CD14-positive monocyte (primary cell): ENCODE measurements at regions not wholly inside any gene's neighbourhood (a gene's known extent, or its start where the extent isn't known, plus 50 kb on each side); places are given as distances from the start of the nearest gene placed in this dataset.
A peak's percentile ranks its signal among the peaks of the same experiment; 100 is the strongest.

Experiments used
- DNase-seq, 3 donors: peaks; one replicate each; pipeline ENCODE4 v3.0.0-alpha.2; 2011 to 2022
- H2AFZ ChIP-seq: 2 replicates; pipeline ENCODE4 v1.6.0; 2012; ENCODE audit warnings: mild to moderate bottlenecking, low read depth, low read length, inconsistent platforms; ENCODE audit not compliant: insufficient read depth, poor library complexity, severe bottlenecking
- H3K27ac ChIP-seq, 2 donors: 1 replicate in 1 of 2; 2 replicates in 1 of 2; pipeline ENCODE4 v1.5.1; 2012 to 2013; ENCODE audit warnings: low read length in 2 of 2, control low read depth in 1 of 2, inconsistent platforms in 1 of 2, low read depth in 1 of 2, mild to moderate bottlenecking in 1 of 2
- H3K27me3 ChIP-seq, 2 donors: one replicate each; pipeline versions ENCODE4 v1.6.0 to v1.6.1; 2011 to 2013; ENCODE audit warnings: low read length in 2 of 2; ENCODE audit not compliant: control insufficient read depth in 2 of 2, insufficient read depth in 2 of 2
- H3K36me3 ChIP-seq, 2 donors: replicated peaks in 1 of 2; 1 replicate in 1 of 2; 2 replicates in 1 of 2; pipeline versions ENCODE4 v1.5.1 to v1.6.1; 2012 to 2013; ENCODE audit warnings: low read length in 2 of 2, control low read depth in 1 of 2, inconsistent platforms in 1 of 2, mild to moderate bottlenecking in 1 of 2; ENCODE audit not compliant: insufficient read depth in 2 of 2, control insufficient read depth in 1 of 2
- H3K4me1 ChIP-seq, 2 donors: 1 replicate in 1 of 2; 2 replicates in 1 of 2; pipeline versions ENCODE4 v1.5.1 to v1.6.1; 2012 to 2013; ENCODE audit warnings: low read length in 2 of 2, control low read depth in 1 of 2, inconsistent platforms in 1 of 2, mild to moderate bottlenecking in 1 of 2, moderate library complexity in 1 of 2; ENCODE audit not compliant: insufficient read depth in 2 of 2, control insufficient read depth in 1 of 2
- H3K4me2 ChIP-seq: replicated peaks from 2 replicates; pipeline ENCODE3; 2012; ENCODE audit warnings: low read length, moderate library complexity, mild to moderate bottlenecking; ENCODE audit not compliant: poor library complexity, severe bottlenecking; ENCODE audit errors: extremely low read depth
- H3K4me3 ChIP-seq, 3 experiments: fragments of 200-600 bp in 1 of 3; sonication (generic) in 1 of 3; replicated peaks in 1 of 3; 1 replicate in 2 of 3; 2 replicates in 1 of 3; pipeline ENCODE4 v1.5.1; 2011 to 2013; ENCODE audit warnings: low read length in 3 of 3, mild to moderate bottlenecking in 3 of 3, control low read depth in 2 of 3, low read depth in 2 of 3, inconsistent platforms in 1 of 3, moderate library complexity in 1 of 3
- H3K79me2 ChIP-seq: 2 replicates; pipeline ENCODE4 v1.6.0; 2012; ENCODE audit warnings: mild to moderate bottlenecking, control low read depth, inconsistent platforms, low read length, moderate library complexity; ENCODE audit not compliant: insufficient read depth
- H3K9ac ChIP-seq: 2 replicates; pipeline ENCODE4 v1.6.0; 2017; ENCODE audit warnings: low read length, mild to moderate bottlenecking; ENCODE audit not compliant: insufficient read depth, poor library complexity, severe bottlenecking
- H3K9me3 ChIP-seq, 2 donors: replicated peaks in 1 of 2; 1 replicate in 1 of 2; 2 replicates in 1 of 2; pipeline versions ENCODE4 v1.5.1 to v1.6.1; 2012 to 2013; ENCODE audit warnings: low read length in 2 of 2, control low read depth in 1 of 2; ENCODE audit not compliant: control insufficient read depth in 1 of 2, insufficient read depth in 1 of 2
- H4K20me1 ChIP-seq: 2 replicates; pipeline ENCODE4 v1.6.0; 2012; ENCODE audit warnings: mild to moderate bottlenecking, low read length, control low read depth, moderate library complexity; ENCODE audit not compliant: insufficient read depth
- H3K27ac Mint-ChIP-seq, 7 donors: one replicate each; pipeline ENCODE4 v1.8.0; 2020; ENCODE audit warnings: mild to moderate bottlenecking in 7 of 7, mixed read lengths in 7 of 7, moderate library complexity in 6 of 7, inconsistent platforms in 2 of 7
- H3K27me3 Mint-ChIP-seq, 3 donors: one replicate each; pipeline ENCODE4 v1.8.0; 2021 to 2022; ENCODE audit warnings: low read depth in 3 of 3, mild to moderate bottlenecking in 3 of 3, mixed read lengths in 3 of 3, moderate library complexity in 3 of 3, inconsistent platforms in 1 of 3
- H3K36me3 Mint-ChIP-seq, 2 donors: one replicate each; pipeline ENCODE4 v1.8.0; 2020; ENCODE audit warnings: mixed read lengths in 2 of 2, inconsistent platforms in 1 of 2, mild to moderate bottlenecking in 1 of 2
- H3K4me1 Mint-ChIP-seq: one replicate; pipeline ENCODE4 v1.8.0; 2020; ENCODE audit warnings: mild to moderate bottlenecking, mixed read lengths
- H3K4me3 Mint-ChIP-seq, 2 donors: one replicate each; pipeline ENCODE4 v1.8.0; 2020; ENCODE audit warnings: mild to moderate bottlenecking in 2 of 2, mixed read lengths in 2 of 2, moderate library complexity in 1 of 2
- H3K9me3 Mint-ChIP-seq, 7 donors: one replicate each; pipeline ENCODE4 v1.8.0; 2020 to 2022; ENCODE audit warnings: mixed read lengths in 7 of 7, mild to moderate bottlenecking in 6 of 7, moderate library complexity in 6 of 7, inconsistent platforms in 2 of 7
- CTCF ChIP-seq: fragments of 200-600 bp; IDR thresholded peaks from one replicate; pipeline ENCODE4 v1.8.0; 2022; ENCODE audit warnings: antibody characterized with exemption, mild to moderate bottlenecking
- WGBS: methylation state at CpG from one replicate; pipeline ENCODE4 v1.1.5; 2013; ENCODE audit warnings: missing lambda C conversion rate; ENCODE audit not compliant: insufficient coverage; 5-methylcytosine and 5-hydroxymethylcytosine counted together
- intact Hi-C, 2 donors: fragments of 100-400 bp; cut with micrococcal nuclease; formaldehyde crosslinking; loops; one replicate each; pipeline versions ENCODE4 v1.15.0 to v1.15.1; 2023

GRCh38 chr22:27677905-27678458 lies 123.6 kb downstream of the MN1 start:
- no peaks in the 10 kb centered on the region for H3K36me3 ChIP-seq
- no peak overlapping the region for H3K4me2 ChIP-seq
- peaks cover 0 to 10% (median 3%) of the 10 kb centered on the region in 3 donors for H3K27me3 Mint-ChIP-seq
- no peaks in the 10 kb centered on the region for H3K9me3 ChIP-seq
- no peak for DNase-seq
- H3K4me3 ChIP-seq = no peak overlapping the region
- H3K4me1 ChIP-seq = no peaks in the 10 kb centered on the region
- H2AFZ ChIP-seq = no peak overlapping the region
- H3K4me1 Mint-ChIP-seq = no peaks in the 10 kb centered on the region
- H3K36me3 Mint-ChIP-seq = no peaks in the 10 kb centered on the region
- H3K9ac ChIP-seq = no peak overlapping the region
- no peak for TF ChIP-seq CTCF
- no peaks in the 10 kb centered on the region for H3K27me3 ChIP-seq
- intact Hi-C loops = loop anchor here in 1 of 2 donors (10.0 kb wide), 1 partner anchor 127 kb away; the partner anchor contains the start of gene MN1
- 92% methylated on average over 25 of the region's 27 CpGs for WGBS
- H3K9me3 Mint-ChIP-seq = peaks cover 0 to 5% (median 0%) of the 10 kb centered on the region in 7 donors
- H4K20me1 ChIP-seq = no peaks in the 10 kb centered on the region
- H3K27ac ChIP-seq = no peak overlapping the region
- H3K27ac Mint-ChIP-seq = no peak overlapping the region
- no peaks in the 10 kb centered on the region for H3K79me2 ChIP-seq
- H3K4me3 Mint-ChIP-seq = no peak overlapping the region

GRCh38 chr22:27679176-27679575 lies 122.4 kb downstream of the MN1 start:
- H3K4me3 Mint-ChIP-seq = no peak overlapping the region
- TF ChIP-seq CTCF = no peak
- Histone ChIP-seq H3K4me2 (no peak overlapping the region), H3K27me3 (no peaks in the 10 kb centered on the region), H2AFZ (no peak overlapping the region), H4K20me1 (no peaks in the 10 kb centered on the region), H3K36me3 (no peaks in the 10 kb centered on the region), H3K27ac (no peak overlapping the region), H3K9ac (no peak overlapping the region), H3K79me2 (no peaks in the 10 kb centered on the region), H3K4me3 (no peak overlapping the region), H3K4me1 (no peaks in the 10 kb centered on the region), H3K9me3 (no peaks in the 10 kb centered on the region)
- H3K27ac Mint-ChIP-seq = peak overlapping the region in 1 of 7 donors; percentile 18
- DNase-seq = no peak
- peaks cover 0 to 10% (median 3%) of the 10 kb centered on the region in 3 donors for H3K27me3 Mint-ChIP-seq
- intact Hi-C loops = loop anchor here in 1 of 2 donors (10.0 kb wide), 1 partner anchor 126 kb away; the partner anchor contains the start of gene MN1
- H3K36me3 Mint-ChIP-seq = no peaks in the 10 kb centered on the region
- H3K9me3 Mint-ChIP-seq = peaks cover 0 to 5% (median 0%) of the 10 kb centered on the region in 7 donors
- 53% methylated on average over 5 of the region's 5 CpGs for WGBS
- no peaks in the 10 kb centered on the region for H3K4me1 Mint-ChIP-seq
